ENCODE measurements at regions not wholly inside any gene's neighbourhood (a gene's known extent, or its start where the extent isn't known, plus 50 kb on each side); places are given as distances from the start of the nearest gene placed in this dataset.

- no peak for TF ChIP-seq NFRKB (IDR thresholded peaks at IDR 0.05; ENCODE audit: low read depth)
- TF ChIP-seq ZNF23 (CRISPR knock-in tag; IDR thresholded peaks at IDR 0.05), result no peak
- TF ChIP-seq FOXJ3 (CRISPR knock-in tag; IDR thresholded peaks at IDR 0.05), result no peak
- no peak for TF ChIP-seq ARNT (IDR thresholded peaks at IDR 0.05)
- no peak for TF ChIP-seq ZSCAN29 (IDR thresholded peaks at IDR 0.05)
- no peak for TF ChIP-seq SIN3A (IDR thresholded peaks at IDR 0.05; ENCODE audit: borderline replicate concordance in 2 of 2, control insufficient read depth in 1 of 2, low read depth in 2 of 2, low read length in 2 of 2)
- TF ChIP-seq TEAD2 (tag; IDR thresholded peaks at IDR 0.05), result no peak
- no peak for TF ChIP-seq PHB2 (IDR thresholded peaks at IDR 0.05; ENCODE audit: low read depth)
- TF ChIP-seq NCOA6 (IDR thresholded peaks at IDR 0.05), result no peak
- TF ChIP-seq PHF20 (IDR thresholded peaks at IDR 0.05; ENCODE audit: partially characterized antibody), result no peak
- no peak for TF ChIP-seq TAF1 (IDR thresholded peaks at IDR 0.05; ENCODE audit: control insufficient read depth, extremely low read depth, insufficient read depth, low read length, severe bottlenecking)
- no peak for TF ChIP-seq CTCF (IDR thresholded peaks at IDR 0.05 in 2 of 3, conservative IDR thresholded peaks at IDR 0.05 in 1 of 3; ENCODE audit: insufficient read depth in 2 of 3, low read depth in 1 of 3, low read length in 3 of 3)
- no peak for TF ChIP-seq RBM17 (IDR thresholded peaks at IDR 0.05; ENCODE audit: borderline replicate concordance, low read depth, low read length)
Measured at GRCh38 chr14:100391724-100392123, 68.6 kb downstream of the SLC25A47 start.
